ENCODE measurements at regions not wholly inside any gene's neighbourhood (a gene's known extent, or its start where the extent isn't known, plus 50 kb on each side); places are given as distances from the start of the nearest gene placed in this dataset.
"Not testable (repeated sequence)": the region's sequence is repeated elsewhere in the genome, so short reads cannot be mapped to it uniquely, and the experiment has no call there.

GRCh38 chr20:29079769-29080690 lies 2177.4 kb upstream of the DEFB115 start:
- TF ChIP-seq CTCF (IDR thresholded peaks at IDR 0.05; ENCODE audit: low read depth, low read length): no peak
- no peaks in the 10 kb centered on the region for H3K27me3 ChIP-seq (ENCODE audit: control insufficient read depth, insufficient read depth, low read length)
- H3K27ac ChIP-seq (ENCODE audit: low read depth, low read length): no peak overlapping the region
- no peak overlapping the region for H3K4me3 ChIP-seq (ENCODE audit: low read depth, low read length)
- CTCF ChIA-PET: no interaction called here
- peaks cover 24% of the 10 kb centered on the region for H3K9me3 ChIP-seq (ENCODE audit: control insufficient read depth, insufficient read depth, low read length)
- no peak for DNase-seq (ENCODE audit: low read depth, low spot score)
- POLR2A ChIA-PET: no interaction called here

GRCh38 chr20:29081712-29082111 lies 2175.8 kb upstream of the DEFB115 start:
- DNase-seq (ENCODE audit: low read depth, low spot score); H3K27ac ChIP-seq (ENCODE audit: low read depth, low read length); H3K27me3 ChIP-seq (ENCODE audit: control insufficient read depth, insufficient read depth, low read length); POLR2A ChIA-PET; CTCF ChIA-PET; H3K4me3 ChIP-seq (ENCODE audit: low read depth, low read length): not testable (repeated sequence)
- peaks cover 24% of the 10 kb centered on the region for H3K9me3 ChIP-seq (ENCODE audit: control insufficient read depth, insufficient read depth, low read length)

- ChIA-PET CTCF (interaction anchor here (0.6 kb wide), 1 partner anchor 490 kb away, joined by 3 read pairs; no protein-coding TSS in a partner anchor), POLR2A (no interaction called here)
- Histone ChIP-seq H3K27me3 (ENCODE audit: control insufficient read depth, insufficient read depth, low read length) (no peaks in the 10 kb centered on the region), H3K4me3 (ENCODE audit: low read depth, low read length) (no peak overlapping the region), H3K27ac (ENCODE audit: low read depth, low read length) (no peak overlapping the region), H3K9me3 (ENCODE audit: control insufficient read depth, insufficient read depth, low read length) (peaks cover 10% of the 10 kb centered on the region)
- TF ChIP-seq CTCF (IDR thresholded peaks at IDR 0.05; ENCODE audit: low read depth, low read length): no peak
- DNase-seq (ENCODE audit: low read depth, low spot score): no peak
These were observed 2171.8 kb upstream of the DEFB115 start for GRCh38 chr20:29085625-29086024.

- DNase-seq (ENCODE audit: low read depth, low spot score); H3K4me3 ChIP-seq (ENCODE audit: low read depth, low read length); POLR2A ChIA-PET; H3K9me3 ChIP-seq (ENCODE audit: control insufficient read depth, insufficient read depth, low read length); H3K27me3 ChIP-seq (ENCODE audit: control insufficient read depth, insufficient read depth, low read length); H3K27ac ChIP-seq (ENCODE audit: low read depth, low read length): not testable (repeated sequence)
- CTCF ChIA-PET: interaction anchor here (0.6 kb wide), 1 partner anchor 489 kb away, joined by 3 read pairs; no protein-coding TSS in a partner anchor
These were observed 2171.2 kb upstream of the DEFB115 start for GRCh38 chr20:29086145-29086718.

GRCh38 chr20:29086938-29087337 lies 2170.5 kb upstream of the DEFB115 start:
- Histone ChIP-seq H3K27ac (ENCODE audit: low read depth, low read length) (no peak overlapping the region), H3K27me3 (ENCODE audit: control insufficient read depth, insufficient read depth, low read length) (no peaks in the 10 kb centered on the region), H3K4me3 (ENCODE audit: low read depth, low read length) (no peak overlapping the region), H3K9me3 (ENCODE audit: control insufficient read depth, insufficient read depth, low read length) (peaks cover 10% of the 10 kb centered on the region)
- ChIA-PET CTCF (no interaction called here), POLR2A (no interaction called here)
- TF ChIP-seq CTCF (IDR thresholded peaks at IDR 0.05; ENCODE audit: low read depth, low read length): no peak
- no peak for DNase-seq (ENCODE audit: low read depth, low spot score)

GRCh38 chr20:29087887-29088286 lies 2169.6 kb upstream of the DEFB115 start:
- H3K9me3 ChIP-seq (ENCODE audit: control insufficient read depth, insufficient read depth, low read length); DNase-seq (ENCODE audit: low read depth, low spot score); CTCF ChIA-PET; H3K27me3 ChIP-seq (ENCODE audit: control insufficient read depth, insufficient read depth, low read length); H3K4me3 ChIP-seq (ENCODE audit: low read depth, low read length); H3K27ac ChIP-seq (ENCODE audit: low read depth, low read length); POLR2A ChIA-PET: not testable (repeated sequence)

- DNase-seq (ENCODE audit: low read depth, low spot score); H3K27me3 ChIP-seq (ENCODE audit: control insufficient read depth, insufficient read depth, low read length); H3K9me3 ChIP-seq (ENCODE audit: control insufficient read depth, insufficient read depth, low read length); POLR2A ChIA-PET; CTCF ChIA-PET; H3K27ac ChIP-seq (ENCODE audit: low read depth, low read length); H3K4me3 ChIP-seq (ENCODE audit: low read depth, low read length): not testable (repeated sequence)
These were observed 2169.0 kb upstream of the DEFB115 start for GRCh38 chr20:29088472-29088871.

- H3K27me3 ChIP-seq (ENCODE audit: control insufficient read depth, insufficient read depth, low read length); POLR2A ChIA-PET; H3K27ac ChIP-seq (ENCODE audit: low read depth, low read length); CTCF ChIA-PET; H3K9me3 ChIP-seq (ENCODE audit: control insufficient read depth, insufficient read depth, low read length); H3K4me3 ChIP-seq (ENCODE audit: low read depth, low read length); DNase-seq (ENCODE audit: low read depth, low spot score): not testable (repeated sequence)
These were observed 2168.1 kb upstream of the DEFB115 start for GRCh38 chr20:29089409-29089808.

GRCh38 chr20:29093958-29094357 lies 2163.5 kb upstream of the DEFB115 start:
- CTCF ChIA-PET; H3K27ac ChIP-seq (ENCODE audit: low read depth, low read length); DNase-seq (ENCODE audit: low read depth, low spot score); H3K27me3 ChIP-seq (ENCODE audit: control insufficient read depth, insufficient read depth, low read length); POLR2A ChIA-PET; H3K9me3 ChIP-seq (ENCODE audit: control insufficient read depth, insufficient read depth, low read length); H3K4me3 ChIP-seq (ENCODE audit: low read depth, low read length): not testable (repeated sequence)
